ENCODE measurements at regions not wholly inside any gene's neighbourhood (a gene's known extent, or its start where the extent isn't known, plus 50 kb on each side); places are given as distances from the start of the nearest gene placed in this dataset.

GRCh38 chr19:28874742-28875141, 338.2 kb downstream of the UQCRFS1 start:
- peaks cover 0 to 13% (median 1%) of the 10 kb centered on the region in 7 donors for H3K27me3 ChIP-seq
- no peak for ATAC-seq
- H3K9me3 ChIP-seq: no peaks in the 10 kb centered on the region
- intact Hi-C loops (cut with DNase I): loop anchor here in 9 of 10 donors (5.0 to 10.0 kb wide), 6 partner anchors 137 to 902 kb away; no protein-coding TSS in a partner anchor
- no peaks in the 10 kb centered on the region for H3K36me3 ChIP-seq
- H3K4me1 ChIP-seq: peaks cover 0 to 8% (median 0%) of the 10 kb centered on the region in 9 donors
- 82 to 86% methylated on average over 9 of the region's 9 CpGs for WGBS, 2 donors
- H3K27ac ChIP-seq: no peak overlapping the region
- no peak for DNase-seq
- TF ChIP-seq CTCF (IDR thresholded peaks at IDR 0.05): no peak
- H3K4me3 ChIP-seq: no peak overlapping the region

GRCh38 chr19:28873301-28873700, 339.6 kb downstream of the UQCRFS1 start:
- ATAC-seq: peak in 7 of 8 donors; percentile 22 to 82 (median 54)
- WGBS, 2 donors: 26 to 32% methylated on average over 2 of the region's 2 CpGs
- intact Hi-C loops (cut with DNase I): loop anchor here in 4 of 10 donors (10.0 kb wide), 2 partner anchors 408 to 898 kb away; no protein-coding TSS in a partner anchor
- TF ChIP-seq CTCF (IDR thresholded peaks at IDR 0.05): no peak
- Histone ChIP-seq H3K27ac (no peak overlapping the region), H3K9me3 (no peaks in the 10 kb centered on the region), H3K27me3 (peaks cover 0 to 20% (median 4%) of the 10 kb centered on the region in 7 donors), H3K36me3 (no peaks in the 10 kb centered on the region), H3K4me3 (no peak overlapping the region), H3K4me1 (peaks cover 0 to 8% (median 0%) of the 10 kb centered on the region in 9 donors)
- DNase-seq: no peak

GRCh38 chr19:28871099-28871725, 341.7 kb downstream of the UQCRFS1 start:
- Histone ChIP-seq H3K9me3 (no peaks in the 10 kb centered on the region), H3K27me3 (peaks cover 0 to 20% (median 4%) of the 10 kb centered on the region in 7 donors), H3K4me1 (peaks cover 0 to 8% (median 0%) of the 10 kb centered on the region in 9 donors), H3K36me3 (no peaks in the 10 kb centered on the region), H3K27ac (no peak overlapping the region), H3K4me3 (no peak overlapping the region)
- DNase-seq: no peak
- intact Hi-C loops (cut with DNase I): loop anchor here in 4 of 10 donors (10.0 kb wide), 2 partner anchors 406 to 896 kb away; no protein-coding TSS in a partner anchor
- no peak for ATAC-seq
- no peak for TF ChIP-seq CTCF (IDR thresholded peaks at IDR 0.05)
- 89 to 95% methylated on average over 12 of the region's 12 CpGs for WGBS, 2 donors

- Histone ChIP-seq H3K9me3 (no peaks in the 10 kb centered on the region), H3K4me1 (peaks cover under 1 to 17% (median 9%) of the 10 kb centered on the region in 9 donors), H3K27me3 (peaks cover 0 to 20% (median 4%) of the 10 kb centered on the region in 7 donors), H3K36me3 (no peaks in the 10 kb centered on the region), H3K27ac (no peak overlapping the region), H3K4me3 (no peak overlapping the region)
- DNase-seq: no peak
- no peak for TF ChIP-seq CTCF (IDR thresholded peaks at IDR 0.05)
- WGBS, 2 donors: 68 to 76% methylated on average over 5 of the region's 5 CpGs
- ATAC-seq: no peak
- intact Hi-C loops (cut with DNase I): loop anchor here in 1 of 10 donors (10.0 kb wide), 1 partner anchor 75 kb away; no protein-coding TSS in a partner anchor
These were observed 343.5 kb downstream of the UQCRFS1 start for GRCh38 chr19:28869459-28869858.

All from heart right ventricle (tissue), 16 donors.